Posterior cingulate gyrus (tissue), 11 donors: ENCODE measurements at regions not wholly inside any gene's neighbourhood (a gene's known extent, or its start where the extent isn't known, plus 50 kb on each side); places are given as distances from the start of the nearest gene placed in this dataset.
"Not testable (repeated sequence)": the region's sequence is repeated elsewhere in the genome, so short reads cannot be mapped to it uniquely, and the experiment has no call there.

Source experiments
- DNase-seq, 10 donors: peaks; one replicate each; pipeline versions ENCODE4 v3.0.0 to v3.0.0-alpha.2; 2020 to 2021; ENCODE audit warnings: mixed read lengths in 3 of 10
- intact Hi-C: fragments of 100-400 bp; cut with DNase I; formaldehyde crosslinking; loops from one replicate; pipeline ENCODE4 v1.15.1; 2023

DNA sequence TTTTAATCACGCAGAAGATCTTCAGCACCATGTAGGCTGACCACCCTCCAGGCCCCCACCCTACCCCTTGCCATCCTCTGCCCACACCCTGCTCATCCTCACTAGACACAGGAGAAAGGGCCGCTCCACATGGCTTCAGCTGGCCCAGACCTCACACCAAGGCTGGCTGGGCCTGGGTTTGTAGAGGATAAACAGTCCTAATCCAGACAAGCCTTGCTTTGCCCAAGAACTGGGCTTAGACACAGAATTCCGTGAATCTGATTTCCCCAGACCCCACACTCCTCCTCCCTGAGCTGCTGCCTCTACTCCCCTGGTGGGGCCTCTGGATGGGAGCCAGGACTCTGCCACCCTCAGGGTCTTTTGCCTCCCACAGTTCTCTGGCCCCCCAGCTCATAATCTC is 185.3 kb downstream of the CYP26B1 start:
- DNase-seq: no peak
- intact Hi-C loops: no loop called here

GRCh38 chr2:71961289-71962027 is 186.2 kb downstream of the CYP26B1 start:
- intact Hi-C loops: no loop called here

GRCh38 chr2:71959494-71959893 is 188.2 kb downstream of the CYP26B1 start:
- intact Hi-C loops: no loop called here
- no peak for DNase-seq

More at GRCh38 chr2:71961289-71962027, 186.2 kb downstream of the CYP26B1 start:
- no peak for DNase-seq

- intact Hi-C loops, DNase-seq: not testable (repeated sequence)
Observed at GRCh38 chr2:71958426-71958825, 189.2 kb downstream of the CYP26B1 start.

GRCh38 chr2:71952572-71953188 is 195.0 kb downstream of the CYP26B1 start:
- no peak for DNase-seq
- intact Hi-C loops: no loop called here

DNA sequence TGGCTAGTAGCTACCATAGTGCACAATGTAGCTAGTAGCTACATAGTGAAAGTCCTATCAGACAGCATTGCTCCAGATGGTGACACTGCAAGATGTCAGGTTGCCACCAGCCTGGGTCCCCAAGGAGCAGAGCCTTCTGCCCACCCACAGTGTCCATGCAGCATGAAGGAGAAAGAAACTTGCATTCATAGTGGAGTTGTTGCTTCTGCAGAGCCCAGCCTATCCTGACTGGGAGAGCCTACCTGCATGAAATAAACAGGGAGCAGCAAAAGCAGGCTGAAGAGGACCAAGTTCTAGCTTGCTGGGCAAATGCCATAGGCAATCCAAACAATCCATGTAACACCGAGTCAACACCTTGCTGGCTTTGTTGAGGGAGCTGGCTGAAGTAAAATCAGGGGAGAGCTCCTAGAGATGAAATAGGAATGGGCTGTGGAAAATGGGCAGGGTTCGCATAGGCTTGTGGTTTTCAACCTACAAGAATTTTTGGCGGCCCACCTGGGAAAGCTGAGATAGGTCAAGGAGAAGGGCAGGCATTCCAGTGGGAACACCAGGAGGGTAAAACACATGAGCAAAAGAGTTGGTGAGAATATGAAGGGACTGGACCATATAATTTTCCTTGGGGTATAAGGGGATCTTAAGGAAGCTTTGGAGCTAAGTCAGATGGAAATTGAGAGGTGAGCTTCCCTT is 195.8 kb downstream of the CYP26B1 start:
- DNase-seq: no peak
- intact Hi-C loops: no loop called here

DNA sequence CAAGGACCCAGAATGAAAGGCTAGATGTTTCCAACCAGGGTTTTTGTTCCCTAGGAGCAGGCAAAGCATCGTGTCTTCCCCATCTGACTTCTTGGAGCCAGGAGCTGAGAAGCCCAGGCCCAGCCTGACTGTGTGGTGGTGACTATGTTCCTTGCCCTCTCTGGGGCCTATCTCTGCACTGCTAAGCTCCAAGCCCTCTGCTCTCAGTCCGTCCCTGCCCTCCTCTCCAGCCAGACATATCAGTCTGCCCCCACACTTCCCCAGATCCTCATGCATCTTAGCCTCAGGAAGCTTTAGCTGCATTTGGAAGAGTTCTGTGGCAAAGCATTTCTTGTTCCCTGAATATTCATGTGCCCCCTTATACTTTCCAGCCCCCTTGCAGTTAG is 196.6 kb downstream of the CYP26B1 start:
- no peak for DNase-seq
- intact Hi-C loops: no loop called here

GRCh38 chr2:71950256-71951082 is 197.2 kb downstream of the CYP26B1 start:
- no peak for DNase-seq
- intact Hi-C loops: no loop called here

- intact Hi-C loops: no loop called here
- DNase-seq: no peak
Observed at GRCh38 chr2:71949537-71949798, 198.2 kb downstream of the CYP26B1 start.

- no peak for DNase-seq
- intact Hi-C loops: no loop called here
Observed at GRCh38 chr2:71948781-71949536, 198.7 kb downstream of the CYP26B1 start.

DNA sequence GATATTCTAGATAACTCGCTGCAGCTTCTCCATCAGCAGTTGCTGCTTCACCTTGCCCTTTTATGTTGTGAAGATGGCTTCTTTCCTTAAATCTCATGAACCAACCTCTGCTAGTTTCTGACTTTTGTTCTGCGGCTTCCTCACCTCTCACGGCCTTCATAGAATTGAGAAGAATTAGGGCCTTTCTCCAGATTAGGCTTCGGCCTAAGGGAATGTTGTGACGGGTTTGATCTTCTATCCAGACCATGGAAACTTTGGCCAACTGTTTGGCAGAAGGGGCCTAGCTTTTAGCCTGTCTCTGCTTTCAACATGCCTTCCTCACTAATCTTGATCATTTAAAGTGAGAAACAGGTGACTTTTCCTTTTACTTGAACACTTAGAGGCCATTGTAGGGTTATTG is 199.9 kb downstream of the CYP26B1 start:
- intact Hi-C loops: no loop called here

DNA sequence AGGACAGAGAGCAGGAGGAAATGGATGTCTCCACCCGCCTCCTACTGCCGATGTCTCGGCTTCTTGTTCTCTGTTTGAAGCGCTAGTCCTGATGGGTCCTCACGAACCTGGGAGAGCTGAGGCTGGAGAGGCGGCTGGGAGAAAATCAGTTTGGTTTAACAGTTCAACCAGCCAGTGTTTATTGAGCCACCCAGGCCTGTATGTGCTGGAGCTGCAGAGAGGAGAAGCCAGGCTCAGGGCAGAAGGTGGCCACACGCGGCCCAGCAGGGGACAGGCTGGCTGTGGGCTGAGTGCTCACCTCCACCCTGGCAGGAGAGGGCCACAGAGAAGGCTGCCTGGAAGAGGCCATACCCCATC is 202.1 kb downstream of the CYP26B1 start:
- intact Hi-C loops: no loop called here
- DNase-seq: peak in 1 of 10 donors; percentile 23

More for the DNA sequence above, 199.9 kb downstream of the CYP26B1 start:
- no peak for DNase-seq

DNA sequence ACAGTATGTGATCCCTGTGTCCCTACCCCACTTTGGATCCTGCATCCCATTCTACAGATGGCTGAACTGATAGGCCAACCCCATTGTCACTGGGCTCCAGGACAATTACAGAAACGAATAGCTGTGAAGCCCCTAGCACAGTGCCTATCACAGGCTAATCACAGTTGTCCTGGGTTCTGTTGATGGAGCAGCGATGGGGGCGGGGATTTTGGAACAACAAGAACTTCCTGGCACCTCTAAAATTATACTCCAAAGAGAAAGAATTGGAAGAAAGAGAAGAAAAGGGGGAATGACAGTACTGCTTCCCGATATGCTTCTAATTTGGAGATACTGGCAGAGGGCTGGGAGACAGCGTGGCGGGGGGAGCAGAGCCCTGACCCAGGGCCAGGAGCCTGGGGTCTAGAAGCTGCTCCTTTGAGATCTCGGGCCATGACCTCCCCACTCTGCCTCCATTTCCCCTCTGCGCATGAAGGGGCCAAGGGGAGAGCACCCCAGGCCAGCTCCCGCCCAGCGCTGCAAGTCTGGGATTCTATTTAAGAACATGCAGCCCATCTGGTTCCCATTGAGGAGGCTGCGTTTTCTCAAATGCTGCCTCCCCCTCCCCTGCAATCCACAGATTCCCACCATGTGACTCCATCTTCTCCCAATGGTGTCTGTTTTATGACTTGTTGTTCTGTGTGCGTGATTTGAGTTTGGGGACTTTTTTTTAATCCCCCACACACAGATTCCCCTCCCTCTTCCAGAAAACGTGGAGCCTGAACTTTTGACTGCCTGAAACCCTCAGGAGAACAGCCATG is 202.7 kb downstream of the CYP26B1 start:
- peak in 1 of 10 donors; percentile 68 for DNase-seq
- intact Hi-C loops: no loop called here

DNA sequence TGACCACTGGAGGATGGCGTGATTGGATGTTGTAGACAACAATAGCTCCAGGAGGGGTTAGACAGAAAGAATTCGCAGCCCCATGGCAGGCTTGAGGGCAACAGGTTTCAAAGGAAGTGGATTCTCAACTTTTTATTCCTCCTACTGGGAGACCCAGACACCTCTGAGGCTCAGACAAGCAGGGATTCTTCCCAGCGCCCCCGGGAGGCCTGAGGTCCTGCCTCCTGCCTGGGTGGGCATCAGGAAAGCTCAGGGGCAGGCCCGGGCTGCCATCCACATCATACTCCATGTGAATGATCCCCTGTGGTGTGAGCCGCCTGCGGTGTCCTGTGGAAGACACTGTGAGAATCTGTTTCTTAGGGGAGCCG is 203.5 kb downstream of the CYP26B1 start:
- DNase-seq: peak in 1 of 10 donors; percentile 52

DNA sequence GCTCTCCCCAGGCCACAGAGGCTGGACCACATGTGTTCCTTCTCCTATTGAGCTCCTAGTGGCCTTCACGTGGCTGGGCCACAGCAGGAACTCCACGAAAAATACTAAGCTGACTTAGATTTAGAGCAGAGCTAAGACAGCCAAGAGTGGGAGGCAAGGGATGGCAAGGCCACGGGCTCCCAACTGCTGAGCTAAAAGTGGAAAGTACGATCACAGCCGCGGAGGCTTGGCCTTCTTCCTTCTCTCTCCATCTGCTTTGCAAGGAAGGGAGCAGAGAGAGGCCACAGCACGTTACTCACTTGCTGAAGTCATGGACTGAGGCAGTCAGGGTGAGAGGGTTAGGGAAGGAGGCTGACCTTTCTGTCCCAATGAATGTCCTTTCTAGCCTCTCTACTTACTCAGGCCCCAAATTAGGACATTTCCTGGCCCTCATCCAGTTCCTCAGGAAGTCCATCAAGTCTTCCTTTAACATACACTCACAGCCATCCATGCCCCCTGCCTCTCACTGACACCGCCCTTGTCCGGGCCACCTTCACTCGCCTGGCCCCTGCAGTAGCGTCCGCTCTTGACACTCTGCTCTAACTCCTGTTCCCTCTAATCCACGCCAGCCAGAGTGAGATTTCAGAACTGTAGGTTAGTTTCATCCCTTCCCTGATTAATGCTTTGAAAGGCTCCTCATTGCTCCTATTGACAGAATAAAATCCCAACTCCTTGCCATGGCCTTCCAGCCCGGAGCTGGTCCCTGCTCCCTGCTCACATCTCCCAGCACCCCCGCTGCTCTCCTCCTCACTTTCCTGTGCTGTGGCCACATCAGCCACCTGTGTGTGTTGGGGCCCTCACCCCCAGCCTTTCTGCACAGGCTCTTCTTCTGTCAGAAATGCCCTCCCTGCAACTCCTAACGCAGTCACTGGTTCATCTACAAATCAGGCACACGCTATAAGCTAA is 204.2 kb downstream of the CYP26B1 start:
- peak in 9 of 10 donors; percentile 7 to 93 (median 62) for DNase-seq
- intact Hi-C loops: no loop called here

More for the DNA sequence above, 203.5 kb downstream of the CYP26B1 start:
- intact Hi-C loops: no loop called here

GRCh38 chr2:71941726-71942525 is 205.7 kb downstream of the CYP26B1 start:
- intact Hi-C loops: no loop called here
- peak in 3 of 10 donors; percentile 14 to 90 (median 45) for DNase-seq

GRCh38 chr2:71940695-71941094 is 207.0 kb downstream of the CYP26B1 start:
- DNase-seq: peak in 1 of 10 donors; percentile 6
- intact Hi-C loops: no loop called here
